OCI-LY7 (cell line): ENCODE measurements at regions not wholly inside any gene's neighbourhood (a gene's known extent, or its start where the extent isn't known, plus 50 kb on each side); places are given as distances from the start of the nearest gene placed in this dataset.

ENCODE experiments used
- EZH2phosphoT487 ChIP-seq: fragments of 200-600 bp; sonication (generic); IDR thresholded peaks from 2 replicates; pipeline ENCODE4 v1.6.1; 2018; ENCODE audit warnings: low read depth, borderline replicate concordance, mild to moderate bottlenecking, mixed run types, antibody characterized with exemption, low read length, moderate library complexity, mixed read lengths
- TF ChIP-seq, protein P1 (sequence below): fragments of 200-600 bp; sonication (generic); conservative IDR thresholded peaks from 2 replicates; pipeline ENCODE4 v1.5.1; 2014; ENCODE audit warnings: mild to moderate bottlenecking, antibody characterized with exemption, low read length, moderate library complexity, mixed read lengths

DNA sequence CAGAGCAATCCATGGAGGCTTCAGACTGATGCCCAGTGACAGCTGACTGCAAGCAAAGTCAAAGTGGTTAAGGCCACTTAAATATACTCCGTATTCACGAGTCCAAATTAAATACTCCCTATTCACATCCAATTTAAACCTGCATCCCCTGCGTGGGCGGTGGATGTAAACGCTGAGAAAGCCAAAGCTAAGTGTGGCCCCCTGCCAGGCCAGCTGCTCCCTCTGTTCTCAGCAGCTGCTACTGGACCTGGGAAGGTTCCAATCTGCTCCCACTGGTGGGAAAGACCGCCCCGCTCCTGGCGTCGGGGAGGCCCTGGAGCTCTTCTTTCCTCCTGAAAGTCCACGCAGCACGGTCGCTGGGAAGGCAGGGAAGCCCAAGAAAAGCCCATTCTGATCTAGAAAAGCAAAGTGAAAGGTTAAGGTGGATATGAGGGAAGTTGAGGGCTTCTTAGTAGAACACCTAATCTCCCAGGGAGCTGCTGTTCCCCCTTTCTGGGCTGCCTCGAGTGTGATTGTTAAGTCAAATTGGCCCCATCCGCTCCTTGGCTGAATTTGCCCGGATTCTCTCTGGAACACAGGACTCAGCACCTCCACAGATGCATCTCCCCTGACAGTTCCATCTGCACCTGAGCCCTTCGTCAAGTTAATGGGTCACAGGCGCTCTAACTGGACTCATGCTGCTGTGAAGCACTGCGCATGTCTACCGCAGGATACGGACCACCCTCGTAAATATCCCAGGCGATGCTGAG lies 205.5 kb downstream of the USP12 start:
- TF ChIP-seq, protein P1, sequence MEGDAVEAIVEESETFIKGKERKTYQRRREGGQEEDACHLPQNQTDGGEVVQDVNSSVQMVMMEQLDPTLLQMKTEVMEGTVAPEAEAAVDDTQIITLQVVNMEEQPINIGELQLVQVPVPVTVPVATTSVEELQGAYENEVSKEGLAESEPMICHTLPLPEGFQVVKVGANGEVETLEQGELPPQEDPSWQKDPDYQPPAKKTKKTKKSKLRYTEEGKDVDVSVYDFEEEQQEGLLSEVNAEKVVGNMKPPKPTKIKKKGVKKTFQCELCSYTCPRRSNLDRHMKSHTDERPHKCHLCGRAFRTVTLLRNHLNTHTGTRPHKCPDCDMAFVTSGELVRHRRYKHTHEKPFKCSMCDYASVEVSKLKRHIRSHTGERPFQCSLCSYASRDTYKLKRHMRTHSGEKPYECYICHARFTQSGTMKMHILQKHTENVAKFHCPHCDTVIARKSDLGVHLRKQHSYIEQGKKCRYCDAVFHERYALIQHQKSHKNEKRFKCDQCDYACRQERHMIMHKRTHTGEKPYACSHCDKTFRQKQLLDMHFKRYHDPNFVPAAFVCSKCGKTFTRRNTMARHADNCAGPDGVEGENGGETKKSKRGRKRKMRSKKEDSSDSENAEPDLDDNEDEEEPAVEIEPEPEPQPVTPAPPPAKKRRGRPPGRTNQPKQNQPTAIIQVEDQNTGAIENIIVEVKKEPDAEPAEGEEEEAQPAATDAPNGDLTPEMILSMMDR = no peak
- TF ChIP-seq EZH2phosphoT487 = no peak
